Superior temporal gyrus (tissue), 1 donor: ENCODE measurements at regions not wholly inside any gene's neighbourhood (a gene's known extent, or its start where the extent isn't known, plus 50 kb on each side); places are given as distances from the start of the nearest gene placed in this dataset.
"Not testable (repeated sequence)": the region's sequence is repeated elsewhere in the genome, so short reads cannot be mapped to it uniquely, and the experiment has no call there.

ENCODE experiments used
- DNase-seq: peaks from one replicate; pipeline ENCODE4 v3.0.0-alpha.2; 2016; ENCODE audit errors: extremely low spot score

DNA sequence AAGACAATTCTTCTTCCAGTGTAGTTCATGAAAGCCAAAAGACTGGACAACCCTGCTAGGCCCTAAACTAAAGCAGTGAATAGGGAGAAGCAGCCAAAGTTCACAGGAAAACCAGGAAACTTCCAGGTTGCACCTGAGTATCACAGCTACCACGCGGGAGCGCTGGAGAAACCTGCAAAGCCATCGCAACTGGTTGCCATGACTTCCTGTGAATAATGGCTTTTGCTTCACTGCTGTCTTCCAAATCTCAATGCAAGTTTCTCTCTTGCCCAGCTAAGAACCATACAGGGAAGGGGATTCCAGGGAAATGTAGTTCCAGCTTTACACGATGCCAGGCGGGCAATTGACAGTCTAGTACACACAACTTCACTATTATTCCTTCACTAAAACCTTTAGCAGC is 114.1 kb downstream of the GXYLT1 start:
- DNase-seq: no peak

DNA sequence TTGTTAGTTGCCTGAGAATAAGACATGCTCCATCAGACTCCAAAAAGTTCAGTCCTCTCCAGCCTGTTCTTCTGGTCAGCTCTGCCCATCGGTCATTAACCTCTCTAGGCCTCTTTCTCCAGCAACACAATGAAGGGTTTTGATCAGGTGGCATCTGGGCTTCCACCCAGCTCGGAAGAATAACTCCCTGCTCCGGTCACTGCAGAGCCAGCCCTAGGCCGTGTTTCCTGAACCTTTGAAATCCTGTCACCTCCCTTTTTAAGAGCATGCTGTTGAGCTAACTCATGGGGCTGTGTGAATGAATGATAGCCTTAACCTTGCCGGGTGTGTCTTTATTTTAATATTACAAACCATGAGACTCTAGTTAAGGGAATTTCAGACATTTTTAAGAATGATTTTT is 117.1 kb downstream of the GXYLT1 start:
- no peak for DNase-seq

DNA sequence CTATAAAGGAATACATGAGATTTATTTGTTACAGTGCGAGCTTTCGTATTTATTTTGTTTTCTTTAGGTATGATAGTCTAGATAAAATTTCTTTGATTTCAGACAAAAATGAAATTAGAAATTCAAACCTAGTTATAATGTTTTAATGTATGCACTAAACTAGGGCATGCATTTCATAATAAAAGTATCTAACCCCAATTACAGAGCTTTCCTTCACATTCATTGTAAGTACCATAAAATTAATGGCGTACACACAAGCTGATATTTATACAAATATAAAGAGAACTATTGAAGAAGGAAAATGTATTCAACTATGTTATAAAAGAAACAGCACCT is 120.2 kb downstream of the GXYLT1 start:
- no peak for DNase-seq

DNA sequence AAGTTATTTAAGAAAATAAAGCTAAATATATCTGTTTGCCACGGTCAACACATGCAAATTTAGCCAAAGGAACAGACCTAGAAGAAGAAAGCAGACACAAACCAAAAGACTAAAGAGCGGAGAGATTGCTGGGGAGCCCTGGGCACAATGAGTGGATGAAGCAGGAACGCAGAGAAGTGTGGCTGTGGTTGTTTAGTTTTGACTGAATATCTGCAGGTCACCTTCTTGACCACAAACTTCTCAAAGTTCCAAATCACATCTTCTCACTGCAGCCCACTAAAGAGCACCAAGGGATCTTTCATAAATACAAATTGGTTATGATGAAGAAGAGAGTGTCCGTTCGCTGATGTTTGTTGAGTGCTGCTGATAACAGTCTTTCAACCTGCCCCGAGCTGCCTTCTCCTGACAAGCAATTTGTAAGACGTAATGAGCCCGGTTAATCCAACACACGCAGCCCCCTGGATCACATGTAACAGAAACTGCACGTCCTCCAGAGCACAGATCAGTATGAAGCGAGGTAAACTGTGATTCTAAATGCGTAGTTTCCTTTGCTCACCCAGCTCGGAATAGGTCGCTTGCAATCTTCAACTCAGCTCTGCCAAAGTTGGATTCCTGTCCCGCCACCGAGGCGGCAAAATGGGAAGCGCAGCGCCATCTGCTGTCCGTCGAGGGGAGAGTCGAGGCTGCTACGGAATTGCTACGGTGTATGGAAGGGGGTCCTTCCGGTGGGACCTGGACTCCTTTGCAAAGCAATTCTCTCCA is 120.8 kb downstream of the GXYLT1 start:
- DNase-seq: peak; percentile 89

DNA sequence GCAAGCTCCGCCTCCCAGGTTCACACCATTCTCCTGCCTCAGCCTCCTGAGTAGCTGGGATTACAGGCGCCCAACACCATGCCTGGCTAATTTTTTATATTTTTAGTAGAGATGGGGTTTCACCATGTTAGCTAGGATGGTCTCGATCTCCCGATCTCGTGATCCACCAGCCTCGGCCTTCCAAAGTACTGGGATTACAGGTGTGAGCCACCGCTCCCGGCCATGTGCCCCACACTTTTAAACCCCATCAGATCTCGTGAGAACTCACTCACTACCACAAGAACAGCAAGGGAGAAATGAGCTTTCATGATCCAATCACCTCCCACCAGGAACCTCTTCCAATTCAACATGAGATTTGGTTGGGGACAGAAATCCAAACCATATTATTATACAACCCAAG is 122.7 kb downstream of the GXYLT1 start:
- not testable (repeated sequence) for DNase-seq

DNA sequence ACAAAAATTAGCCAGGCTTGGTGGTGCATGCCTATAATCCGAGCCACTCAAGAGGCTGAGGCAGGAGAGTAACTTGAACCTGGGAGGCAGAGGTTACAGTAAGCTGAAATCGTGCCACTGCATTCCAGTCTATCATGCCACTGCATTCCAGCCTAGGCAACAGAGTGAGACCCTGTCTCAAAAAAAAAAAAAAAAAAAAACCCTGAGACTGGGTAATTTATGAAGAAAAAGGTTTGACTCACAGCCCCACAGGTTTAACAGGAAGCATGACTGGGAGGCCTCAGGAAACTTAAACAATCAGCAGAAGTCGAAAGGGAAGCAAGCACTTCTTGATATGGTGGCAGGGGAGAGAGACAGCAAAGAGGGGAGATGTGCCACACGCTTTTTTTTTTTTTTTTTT is 123.2 kb downstream of the GXYLT1 start:
- DNase-seq: no peak

DNA sequence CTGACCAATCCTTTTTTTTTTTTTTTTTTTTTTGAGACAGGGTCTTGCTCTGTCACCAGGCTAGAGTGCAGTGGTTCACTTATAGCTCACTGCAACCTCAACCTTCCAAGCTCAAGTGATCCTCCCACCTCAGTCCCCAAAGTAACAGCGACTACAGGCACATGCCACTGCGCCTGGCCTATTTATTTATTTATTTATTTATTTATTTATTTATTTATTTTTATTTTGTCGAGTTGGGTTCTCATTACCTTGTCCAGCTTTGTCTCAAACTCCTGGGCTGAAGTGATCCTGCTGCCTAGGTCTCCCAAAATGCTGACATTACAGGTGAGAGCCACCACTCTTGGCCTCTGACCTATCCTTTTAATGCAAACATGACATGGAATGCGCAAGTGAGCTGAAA is 124.4 kb downstream of the GXYLT1 start:
- no peak for DNase-seq

DNA sequence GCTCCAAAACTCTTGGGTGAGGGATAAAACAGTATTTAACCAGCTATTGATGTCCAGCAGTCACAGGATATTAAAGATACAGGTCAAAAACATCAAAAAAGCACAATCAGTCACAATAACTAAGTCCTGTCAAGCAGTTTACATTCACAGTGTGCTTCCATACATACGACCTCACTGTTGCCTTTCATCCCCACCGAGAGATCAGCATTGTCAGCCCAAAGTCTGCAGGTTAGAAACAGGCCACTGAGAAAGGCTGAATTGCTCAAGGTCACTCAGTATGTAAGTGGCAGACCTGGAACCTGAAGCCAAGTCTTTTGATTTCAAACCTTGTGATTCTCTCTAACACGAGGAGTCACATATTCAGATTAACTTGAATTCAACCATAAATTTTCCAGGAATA is 124.9 kb downstream of the GXYLT1 start:
- DNase-seq: no peak

DNA sequence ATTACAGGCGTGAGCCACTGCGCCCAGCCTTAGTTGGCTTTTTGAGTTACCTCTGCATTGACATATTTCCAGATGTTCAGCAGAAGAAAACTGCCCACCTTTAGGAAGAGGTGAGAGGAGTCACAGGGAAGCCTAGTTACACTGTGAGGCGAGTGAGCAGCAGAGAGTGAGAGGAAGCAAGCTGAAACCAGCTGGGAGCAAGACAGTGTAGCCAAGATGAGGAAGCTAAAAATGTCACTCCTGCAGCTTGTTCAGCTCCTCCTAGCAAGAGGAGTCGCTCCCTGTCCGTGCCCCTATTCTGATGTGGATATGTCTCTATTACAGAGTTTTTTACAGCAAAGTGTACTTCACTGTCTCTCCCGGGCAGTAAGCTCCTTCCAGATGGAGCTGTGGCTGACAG is 127.6 kb downstream of the GXYLT1 start:
- no peak for DNase-seq

DNA sequence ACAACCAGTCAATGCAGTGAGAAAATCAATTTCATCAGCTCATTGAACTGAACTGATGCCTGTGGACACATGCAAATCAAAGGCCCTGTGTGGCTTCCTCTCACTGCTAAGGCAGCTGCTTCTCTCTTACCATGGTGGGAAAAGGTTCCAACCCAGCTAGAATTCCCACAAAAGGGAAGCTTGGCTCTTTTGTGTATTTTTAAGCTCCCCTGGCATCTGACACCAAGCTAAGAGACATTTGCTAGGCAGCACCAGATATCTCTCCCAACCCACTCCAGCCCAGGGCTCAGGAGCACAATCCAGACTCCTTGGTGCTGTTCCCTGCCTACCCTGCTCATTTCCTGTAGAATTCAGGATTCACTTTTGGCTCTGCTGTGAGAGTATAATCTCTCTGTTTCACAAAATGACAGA is 129.6 kb downstream of the GXYLT1 start:
- no peak for DNase-seq

DNA sequence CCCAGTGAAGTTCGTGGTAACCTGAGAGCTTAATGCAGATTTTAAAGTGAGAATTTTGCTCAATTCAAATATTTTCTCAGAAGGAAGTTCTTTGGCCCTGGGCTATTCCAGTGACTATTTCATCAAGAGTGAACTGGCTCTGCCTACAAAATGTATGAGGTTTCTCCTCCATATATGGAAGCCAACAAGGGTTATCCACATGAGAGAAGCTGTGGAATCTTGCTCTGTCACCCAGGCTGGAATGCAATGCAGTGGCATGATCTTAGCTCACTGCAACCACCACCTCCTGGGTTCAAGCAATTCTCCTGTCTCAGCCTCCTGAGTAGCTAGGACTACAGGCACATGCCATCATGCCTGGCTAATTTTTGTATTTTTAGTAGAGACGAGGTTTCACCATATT is 132.2 kb downstream of the GXYLT1 start:
- DNase-seq: not testable (repeated sequence)

DNA sequence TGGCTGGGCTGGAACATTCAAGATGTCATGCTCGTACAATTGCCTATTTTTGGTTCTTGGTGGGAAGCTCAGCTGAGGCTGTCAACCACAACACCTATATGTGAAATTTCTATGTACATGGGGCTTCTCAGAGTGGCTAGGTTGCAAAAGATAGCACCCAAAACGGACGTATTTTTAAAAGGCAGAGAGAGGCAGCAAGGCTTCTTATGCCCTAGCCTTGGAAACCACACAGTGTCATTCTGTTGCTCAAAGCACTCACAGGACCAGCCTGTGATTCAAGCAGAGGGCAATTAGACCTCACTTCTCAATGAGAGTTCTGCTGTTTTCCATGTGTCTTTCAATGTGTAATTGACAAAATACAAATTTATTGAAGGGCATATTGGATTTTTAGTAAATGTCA is 134.0 kb downstream of the GXYLT1 start:
- no peak for DNase-seq

DNA sequence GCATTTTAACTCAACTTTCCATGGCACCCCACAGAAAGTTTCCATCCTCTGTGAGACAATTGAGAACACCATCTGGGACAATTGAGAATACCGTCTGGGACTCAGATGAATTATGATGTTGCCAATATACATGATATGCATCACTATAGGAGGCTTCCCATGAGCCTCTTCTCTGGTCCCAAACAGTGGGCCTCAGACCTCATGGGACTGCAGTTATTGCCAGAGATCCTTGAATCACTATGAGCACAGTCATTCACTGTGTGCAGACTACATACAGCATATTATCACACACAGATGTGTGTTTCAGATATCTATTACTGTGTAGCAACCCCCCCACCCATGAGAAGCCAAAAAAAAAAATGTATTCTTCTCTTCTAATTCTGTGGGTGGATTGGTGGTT is 134.4 kb downstream of the GXYLT1 start:
- DNase-seq: no peak

DNA sequence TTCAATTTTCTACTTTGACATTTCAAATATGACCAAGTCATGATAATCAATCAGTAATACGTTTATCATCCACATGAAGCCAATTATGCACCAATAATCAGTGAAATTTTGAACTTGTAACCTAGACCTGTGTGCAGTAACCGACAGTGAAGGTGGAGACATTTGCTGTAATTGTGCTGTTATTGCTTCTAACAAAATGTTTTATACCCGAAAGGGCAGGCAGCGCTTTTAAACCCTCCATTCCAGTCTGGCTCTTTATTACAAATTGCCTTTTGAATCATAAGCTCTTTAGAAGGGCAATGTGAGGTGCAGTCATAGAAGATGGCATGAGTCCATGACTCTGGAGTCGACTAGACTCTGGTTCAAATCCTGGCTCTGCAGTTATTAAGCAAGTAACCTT is 135.7 kb downstream of the GXYLT1 start:
- DNase-seq: no peak

DNA sequence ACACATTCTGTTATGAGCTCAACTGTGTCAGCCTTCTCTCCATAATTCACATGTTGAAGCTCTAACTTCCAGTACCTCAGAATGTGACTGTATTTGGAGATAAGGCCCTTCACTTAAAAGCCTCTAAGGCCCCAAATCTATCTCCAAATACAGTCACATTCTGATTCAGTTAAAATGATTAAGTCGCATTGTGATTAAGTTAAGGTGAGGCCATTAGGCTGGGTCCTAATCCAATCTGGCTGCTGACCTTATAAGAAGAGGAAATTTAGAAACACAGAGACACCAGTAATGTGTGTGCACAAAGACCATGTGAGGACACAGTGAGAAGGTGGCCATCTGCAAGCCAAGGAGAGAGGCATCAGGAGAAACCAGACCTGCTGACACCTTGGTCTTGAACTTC is 141.6 kb downstream of the GXYLT1 start:
- DNase-seq: no peak

DNA sequence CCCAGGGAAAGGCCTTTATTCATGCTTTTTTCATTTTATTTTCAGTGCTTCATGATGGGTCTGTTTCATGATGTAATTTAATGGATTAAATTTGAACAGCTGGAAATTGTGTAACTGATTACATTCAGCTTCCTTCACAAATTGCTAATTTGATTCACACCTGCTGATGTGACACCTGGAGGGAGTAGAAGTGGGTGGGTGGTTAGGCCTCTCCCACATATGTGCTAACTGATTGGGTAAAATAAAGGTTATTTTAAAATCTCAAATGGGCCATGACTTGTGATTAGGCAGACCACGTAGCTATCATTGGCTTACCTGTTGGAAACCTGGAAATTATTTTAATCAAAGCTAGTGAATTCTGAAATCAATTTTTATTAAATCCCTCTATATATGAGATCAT is 142.1 kb downstream of the GXYLT1 start:
- DNase-seq: no peak

DNA sequence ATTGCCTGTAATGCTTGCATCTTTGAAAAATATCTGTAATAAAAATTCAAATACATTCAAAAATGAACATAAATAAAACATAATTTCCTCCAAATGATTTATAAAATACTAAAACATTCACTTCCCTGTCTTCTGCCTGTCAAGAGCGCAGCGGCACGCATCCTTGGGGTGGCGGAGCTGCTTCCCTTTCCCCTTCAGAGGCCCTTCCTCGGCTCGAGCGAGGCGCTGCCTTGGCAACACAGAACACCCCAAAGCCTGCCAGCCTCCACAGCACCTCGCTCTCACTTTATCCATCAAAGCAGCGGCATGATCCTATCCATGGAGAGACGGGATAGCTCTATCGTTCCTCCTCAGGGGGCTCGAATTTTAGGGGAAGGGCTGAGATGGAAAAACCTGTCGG is 146.2 kb downstream of the GXYLT1 start:
- DNase-seq: no peak

DNA sequence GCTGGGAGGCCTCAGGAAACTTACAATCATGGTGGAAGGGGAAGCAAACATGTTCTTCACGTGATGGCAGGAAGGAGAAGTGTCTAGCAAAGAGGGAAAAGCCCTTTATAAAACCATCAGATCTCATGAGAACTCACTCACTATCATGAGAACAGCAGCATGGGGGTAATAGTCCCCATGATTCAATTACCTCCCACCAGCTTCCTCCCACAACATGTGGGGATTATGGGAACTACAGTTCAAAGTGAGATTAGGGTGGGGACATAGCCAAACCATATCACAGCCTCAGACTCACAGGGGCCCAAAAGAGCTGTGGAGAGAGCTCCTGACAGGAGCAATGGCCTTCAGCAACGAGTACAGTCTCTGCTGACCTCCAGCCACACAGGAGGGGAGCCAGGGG is 151.4 kb downstream of the GXYLT1 start:
- DNase-seq: no peak

DNA sequence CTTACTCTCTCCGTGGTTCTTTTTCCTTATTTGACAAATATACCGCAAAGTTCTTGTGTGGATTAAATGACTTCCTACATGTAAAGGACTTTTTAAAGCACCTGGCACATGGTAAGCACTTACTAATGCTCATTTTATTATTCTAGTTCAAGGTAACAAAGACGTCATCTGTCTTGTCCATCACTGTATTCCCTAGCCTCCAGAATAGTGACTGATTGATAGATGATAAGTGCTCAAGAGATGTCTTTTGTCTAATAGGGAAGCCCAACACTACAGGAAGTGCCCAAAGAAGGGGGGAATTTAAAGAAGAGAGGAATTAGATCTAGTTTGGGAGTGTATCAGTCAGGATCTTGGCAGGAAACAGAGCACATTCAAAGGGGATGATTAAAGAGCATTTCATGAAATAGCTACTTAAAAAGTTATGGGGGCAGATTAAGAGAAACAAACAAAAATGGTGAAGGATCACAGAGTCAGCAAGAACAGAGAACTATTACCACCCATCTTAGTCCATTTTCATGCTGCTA is 151.9 kb downstream of the GXYLT1 start:
- no peak for DNase-seq

DNA sequence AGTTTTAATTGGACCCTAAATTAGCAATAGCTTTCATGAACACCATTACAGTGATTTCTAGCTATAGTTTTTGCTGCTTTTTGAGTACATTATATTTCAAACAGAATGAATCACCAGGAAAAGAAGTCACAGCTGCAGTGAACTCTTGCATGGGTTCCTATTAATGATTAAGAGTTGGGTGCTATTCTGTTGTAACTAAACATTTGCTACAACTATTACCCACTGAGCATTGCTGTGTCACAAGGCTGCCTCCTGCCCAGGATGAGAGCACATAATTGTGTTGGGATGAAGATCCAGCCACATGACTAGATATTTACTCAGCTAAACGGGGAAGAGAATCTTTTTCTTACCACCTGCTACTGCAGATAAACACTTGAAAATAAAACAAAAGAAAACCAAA is 152.7 kb downstream of the GXYLT1 start:
- DNase-seq: no peak

DNA sequence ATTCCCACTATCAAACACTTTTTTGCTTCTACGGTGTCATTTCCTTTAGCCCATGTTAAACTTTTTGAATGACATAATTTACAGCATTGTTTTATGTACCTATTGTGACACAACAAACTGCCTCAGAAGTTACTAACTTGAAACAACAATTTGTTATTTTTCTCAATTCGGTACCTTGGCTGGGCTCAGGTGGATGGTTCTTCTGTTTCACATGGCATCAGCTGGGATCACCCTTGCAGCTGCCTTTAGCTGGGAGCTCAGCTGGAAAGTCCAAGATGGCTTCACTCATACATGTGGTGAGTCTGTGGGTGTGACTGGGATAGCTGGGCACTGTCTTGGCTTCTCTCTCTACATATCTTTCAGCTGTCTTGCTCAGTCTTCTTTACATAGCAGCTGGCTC is 156.0 kb downstream of the GXYLT1 start:
- DNase-seq: no peak

DNA sequence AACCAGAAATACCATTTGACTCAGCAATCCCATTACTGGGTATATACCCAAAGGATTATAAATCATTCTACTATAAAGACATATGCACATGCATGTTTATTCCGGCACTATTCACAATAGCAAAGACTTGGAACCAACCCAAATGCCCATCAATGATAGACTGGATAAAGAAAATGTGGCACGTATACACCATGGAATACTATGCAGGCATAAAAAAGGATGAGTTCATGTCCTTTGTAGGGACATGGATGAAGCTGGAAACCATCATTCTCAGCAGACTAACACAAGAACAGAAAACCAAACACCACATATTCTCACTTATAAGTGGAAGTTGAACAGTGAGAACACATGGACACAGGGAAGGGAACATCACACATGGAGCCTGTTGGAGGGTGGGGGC is 158.2 kb downstream of the GXYLT1 start:
- not testable (repeated sequence) for DNase-seq

DNA sequence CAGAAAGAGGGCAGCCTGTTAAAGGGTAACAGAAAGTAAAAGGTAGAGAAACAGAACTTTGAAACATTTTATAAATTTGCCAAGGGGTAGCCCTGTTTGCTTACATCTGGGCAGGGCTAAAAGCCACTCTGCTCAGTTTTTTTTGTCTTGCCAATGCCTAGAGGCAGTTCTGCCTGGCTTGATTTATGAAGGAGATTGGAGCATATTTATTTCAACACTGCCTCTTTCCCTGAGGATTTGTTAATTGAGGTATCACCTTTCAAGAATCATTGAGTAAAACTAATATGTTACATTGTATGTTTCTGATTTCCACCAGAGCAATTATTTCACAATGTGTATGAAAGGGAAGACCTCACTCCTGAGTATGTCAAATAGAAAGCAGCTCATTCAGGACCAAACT is 160.8 kb downstream of the GXYLT1 start:
- DNase-seq: no peak

DNA sequence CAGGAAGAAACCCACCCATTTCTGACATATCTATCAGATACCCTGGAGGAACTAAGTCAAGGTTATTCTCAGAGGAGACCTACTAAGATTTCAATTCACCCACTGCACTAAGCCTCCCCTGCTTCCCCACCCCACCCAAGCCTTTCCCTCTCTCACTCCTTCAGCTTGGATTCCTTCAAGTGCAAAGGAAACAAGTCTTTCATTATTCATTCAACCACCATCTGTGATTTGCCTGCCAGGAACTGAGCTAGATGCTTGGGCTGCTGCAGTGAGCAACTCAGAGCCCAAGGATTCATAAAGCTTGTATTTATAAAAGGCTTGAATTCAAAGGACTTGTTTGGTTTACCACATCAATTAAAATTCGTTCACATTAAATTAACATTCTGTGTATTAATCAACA is 161.3 kb downstream of the GXYLT1 start:
- DNase-seq: no peak
